ENCODE measurements at regions not wholly inside any gene's neighbourhood (a gene's known extent, or its start where the extent isn't known, plus 50 kb on each side); places are given as distances from the start of the nearest gene placed in this dataset.
A peak's percentile ranks its signal among the peaks of the same experiment; 100 is the strongest.

- no peak for DNase-seq (ENCODE audit: low read depth)
- no peak for TF ChIP-seq CTCF (IDR thresholded peaks at IDR 0.05; ENCODE audit: insufficient read depth, low read depth, low read length, missing control alignments)
- H3K4me3 ChIP-seq (ENCODE audit: low read depth, low read length): no peak overlapping the region
Measured at GRCh38 chr13:62682788-62683187, 1267.1 kb upstream of the PCDH20 start.

- peak overlapping the region; percentile 19 for H3K4me3 ChIP-seq (ENCODE audit: low read depth, low read length)
- peak; percentile 6 for DNase-seq (ENCODE audit: low read depth)
- TF ChIP-seq CTCF (IDR thresholded peaks at IDR 0.05; ENCODE audit: insufficient read depth, low read depth, low read length, missing control alignments): no peak
Measured at GRCh38 chr13:62678039-62678438, 1262.4 kb upstream of the PCDH20 start.

GRCh38 chr13:62663767-62664166 is 1248.1 kb upstream of the PCDH20 start:
- no peak for TF ChIP-seq CTCF (IDR thresholded peaks at IDR 0.05; ENCODE audit: insufficient read depth, low read depth, low read length, missing control alignments)
- no peak for DNase-seq (ENCODE audit: low read depth)
- H3K4me3 ChIP-seq (ENCODE audit: low read depth, low read length): no peak overlapping the region

- no peak overlapping the region for H3K4me3 ChIP-seq (ENCODE audit: low read depth, low read length)
- no peak for DNase-seq (ENCODE audit: low read depth)
- TF ChIP-seq CTCF (IDR thresholded peaks at IDR 0.05; ENCODE audit: insufficient read depth, low read depth, low read length, missing control alignments): no peak
Measured at GRCh38 chr13:62659365-62659764, 1243.7 kb upstream of the PCDH20 start.

GRCh38 chr13:62653371-62653770 is 1237.7 kb upstream of the PCDH20 start:
- DNase-seq (ENCODE audit: low read depth): no peak
- H3K4me3 ChIP-seq (ENCODE audit: low read depth, low read length): no peak overlapping the region
- no peak for TF ChIP-seq CTCF (IDR thresholded peaks at IDR 0.05; ENCODE audit: insufficient read depth, low read depth, low read length, missing control alignments)

GRCh38 chr13:62643799-62644524 is 1228.3 kb upstream of the PCDH20 start:
- TF ChIP-seq CTCF (IDR thresholded peaks at IDR 0.05; ENCODE audit: insufficient read depth, low read depth, low read length, missing control alignments): no peak
- peak; percentile 39 for DNase-seq (ENCODE audit: low read depth)

GRCh38 chr13:62643007-62643483 is 1227.4 kb upstream of the PCDH20 start:
- no peak for TF ChIP-seq CTCF (IDR thresholded peaks at IDR 0.05; ENCODE audit: insufficient read depth, low read depth, low read length, missing control alignments)
- no peak overlapping the region for H3K4me3 ChIP-seq (ENCODE audit: low read depth, low read length)
- peak; percentile 39 for DNase-seq (ENCODE audit: low read depth)

More at GRCh38 chr13:62643799-62644524, 1228.3 kb upstream of the PCDH20 start:
- no peak overlapping the region for H3K4me3 ChIP-seq (ENCODE audit: low read depth, low read length)
